Type B pancreatic cell (in vitro differentiated cells): ENCODE measurements at regions not wholly inside any gene's neighbourhood (a gene's known extent, or its start where the extent isn't known, plus 50 kb on each side); places are given as distances from the start of the nearest gene placed in this dataset.
A peak's percentile ranks its signal among the peaks of the same experiment; 100 is the strongest.

Experiments used
- DNase-seq: peaks from one replicate; pipeline ENCODE4 v3.0.0; 2021; ENCODE audit warnings: mixed read lengths; ENCODE audit not compliant: unreplicated experiment; ENCODE audit errors: extremely low spot score
- H3K27ac Mint-ChIP-seq: 2 replicates; pipeline ENCODE4 v1.8.0; 2021; ENCODE audit warnings: mild to moderate bottlenecking, mixed read lengths
- H3K27me3 Mint-ChIP-seq: 2 replicates; pipeline ENCODE4 v1.8.0; 2021; ENCODE audit warnings: mixed read lengths
- H3K36me3 Mint-ChIP-seq: 2 replicates; pipeline ENCODE4 v1.8.0; 2021; ENCODE audit warnings: mixed read lengths
- H3K4me1 Mint-ChIP-seq: one replicate; pipeline ENCODE4 v1.8.0; 2021; ENCODE audit warnings: mixed read lengths; ENCODE audit not compliant: unreplicated experiment
- H3K4me3 Mint-ChIP-seq: 2 replicates; pipeline ENCODE4 v1.8.0; 2021; ENCODE audit warnings: mild to moderate bottlenecking, mixed read lengths
- H3K9me3 Mint-ChIP-seq: 2 replicates; pipeline ENCODE4 v1.8.0; 2021; ENCODE audit warnings: mixed read lengths
- TF ChIP-seq, protein P1 (sequence below): fragments of 200-600 bp; sonication (generic); conservative IDR thresholded peaks from 2 replicates; pipeline ENCODE4 v1.5.0; 2021; ENCODE audit warnings: antibody characterized with exemption, mild to moderate bottlenecking

DNA sequence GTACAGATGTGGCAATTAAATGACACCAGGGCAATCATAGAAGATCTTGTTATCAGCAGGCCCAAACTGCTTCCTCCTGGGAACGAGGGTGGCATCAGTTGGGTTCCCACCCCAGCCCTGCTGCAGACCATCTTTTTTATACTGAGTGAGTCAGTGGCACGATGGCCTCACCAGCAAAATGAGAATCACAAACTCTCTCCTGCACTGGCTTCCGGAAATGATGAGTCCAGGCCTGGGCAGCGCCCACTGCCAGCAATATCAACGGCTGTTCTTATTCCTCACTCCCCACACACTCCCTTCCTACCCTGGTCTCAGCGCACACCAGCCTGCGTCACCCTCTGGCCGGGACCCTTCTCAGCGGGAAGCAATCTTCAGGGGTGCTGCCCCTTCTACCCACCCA lies 340.3 kb downstream of the FOXL1 start:
- peaks cover 52% of the 10 kb centered on the region for H3K27me3 Mint-ChIP-seq
- no peak for DNase-seq
- peaks cover 14% of the 10 kb centered on the region for H3K4me1 Mint-ChIP-seq
- TF ChIP-seq, protein P1, sequence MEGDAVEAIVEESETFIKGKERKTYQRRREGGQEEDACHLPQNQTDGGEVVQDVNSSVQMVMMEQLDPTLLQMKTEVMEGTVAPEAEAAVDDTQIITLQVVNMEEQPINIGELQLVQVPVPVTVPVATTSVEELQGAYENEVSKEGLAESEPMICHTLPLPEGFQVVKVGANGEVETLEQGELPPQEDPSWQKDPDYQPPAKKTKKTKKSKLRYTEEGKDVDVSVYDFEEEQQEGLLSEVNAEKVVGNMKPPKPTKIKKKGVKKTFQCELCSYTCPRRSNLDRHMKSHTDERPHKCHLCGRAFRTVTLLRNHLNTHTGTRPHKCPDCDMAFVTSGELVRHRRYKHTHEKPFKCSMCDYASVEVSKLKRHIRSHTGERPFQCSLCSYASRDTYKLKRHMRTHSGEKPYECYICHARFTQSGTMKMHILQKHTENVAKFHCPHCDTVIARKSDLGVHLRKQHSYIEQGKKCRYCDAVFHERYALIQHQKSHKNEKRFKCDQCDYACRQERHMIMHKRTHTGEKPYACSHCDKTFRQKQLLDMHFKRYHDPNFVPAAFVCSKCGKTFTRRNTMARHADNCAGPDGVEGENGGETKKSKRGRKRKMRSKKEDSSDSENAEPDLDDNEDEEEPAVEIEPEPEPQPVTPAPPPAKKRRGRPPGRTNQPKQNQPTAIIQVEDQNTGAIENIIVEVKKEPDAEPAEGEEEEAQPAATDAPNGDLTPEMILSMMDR: no peak
- no peak overlapping the region for H3K4me3 Mint-ChIP-seq
- H3K9me3 Mint-ChIP-seq: peaks cover 4% of the 10 kb centered on the region
- peak overlapping the region; percentile 49 for H3K27ac Mint-ChIP-seq
- peaks cover 5% of the 10 kb centered on the region for H3K36me3 Mint-ChIP-seq

DNA sequence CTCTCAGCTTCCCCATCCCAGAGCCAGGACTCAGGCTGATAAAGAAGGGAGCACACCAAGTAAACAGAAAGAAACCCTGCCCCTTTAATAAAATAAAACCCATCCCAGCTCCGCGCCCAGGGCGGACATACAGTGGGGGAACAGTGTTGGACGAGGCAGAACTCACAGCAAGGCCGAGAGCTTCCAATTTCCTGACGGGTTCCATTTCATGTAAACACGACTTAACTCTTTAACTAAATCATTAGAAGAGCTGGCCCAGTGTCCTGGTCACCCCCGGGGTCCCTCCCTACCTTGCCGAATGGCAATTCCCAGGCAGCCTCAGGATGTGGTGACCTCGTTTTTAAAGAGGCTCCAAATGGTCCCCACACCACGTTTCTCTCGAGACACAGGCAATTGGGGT lies 340.7 kb downstream of the FOXL1 start:
- DNase-seq: no peak
- Mint-ChIP-seq H3K36me3 (peaks cover 5% of the 10 kb centered on the region), H3K27me3 (peaks cover 53% of the 10 kb centered on the region), H3K4me1 (peaks cover 14% of the 10 kb centered on the region), H3K9me3 (peaks cover 4% of the 10 kb centered on the region), H3K4me3 (no peak overlapping the region), H3K27ac (peak overlapping the region; percentile 49)
- TF ChIP-seq, protein P1: no peak

DNA sequence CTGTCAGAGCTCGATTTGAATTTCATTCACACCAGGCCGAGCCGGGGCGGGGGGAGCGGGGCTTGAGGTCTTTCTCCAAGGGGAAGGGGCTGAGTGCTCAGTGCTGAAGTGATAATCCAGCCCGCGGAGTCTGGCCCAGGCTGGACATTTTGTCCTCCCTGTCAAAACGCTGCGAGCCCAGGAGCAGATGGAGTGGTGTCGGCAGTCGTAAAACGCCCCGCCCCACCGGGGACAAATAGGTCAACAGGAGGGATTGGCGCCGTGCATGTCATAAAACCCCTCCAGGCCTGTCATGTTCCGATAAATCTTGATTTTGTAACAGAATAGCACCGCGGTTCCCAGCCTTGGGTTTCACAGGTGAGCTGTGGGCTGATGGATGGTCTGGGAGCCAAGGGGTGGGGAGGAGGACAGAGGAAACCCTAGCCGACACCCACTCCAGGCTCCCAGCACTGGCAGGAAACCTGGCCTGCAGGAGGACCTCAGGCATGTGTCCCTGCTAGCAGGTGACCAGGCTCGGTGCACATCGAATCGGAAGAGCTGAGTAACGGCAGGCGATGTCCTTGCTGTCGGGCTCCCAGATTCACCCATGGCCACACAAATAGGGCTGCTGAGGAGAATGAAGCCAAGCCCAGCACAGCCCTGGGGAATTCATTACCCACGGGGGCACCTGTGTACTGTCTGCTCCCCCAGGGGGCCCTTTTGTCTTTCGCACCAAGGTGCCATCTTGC lies 341.4 kb downstream of the FOXL1 start:
- peaks cover 5% of the 10 kb centered on the region for H3K36me3 Mint-ChIP-seq
- no peak for DNase-seq
- peaks cover 4% of the 10 kb centered on the region for H3K9me3 Mint-ChIP-seq
- peaks cover 58% of the 10 kb centered on the region for H3K27me3 Mint-ChIP-seq
- H3K27ac Mint-ChIP-seq: peak overlapping the region; percentile 49
- peaks cover 14% of the 10 kb centered on the region for H3K4me1 Mint-ChIP-seq
- H3K4me3 Mint-ChIP-seq: no peak overlapping the region
- TF ChIP-seq, protein P1: no peak

DNA sequence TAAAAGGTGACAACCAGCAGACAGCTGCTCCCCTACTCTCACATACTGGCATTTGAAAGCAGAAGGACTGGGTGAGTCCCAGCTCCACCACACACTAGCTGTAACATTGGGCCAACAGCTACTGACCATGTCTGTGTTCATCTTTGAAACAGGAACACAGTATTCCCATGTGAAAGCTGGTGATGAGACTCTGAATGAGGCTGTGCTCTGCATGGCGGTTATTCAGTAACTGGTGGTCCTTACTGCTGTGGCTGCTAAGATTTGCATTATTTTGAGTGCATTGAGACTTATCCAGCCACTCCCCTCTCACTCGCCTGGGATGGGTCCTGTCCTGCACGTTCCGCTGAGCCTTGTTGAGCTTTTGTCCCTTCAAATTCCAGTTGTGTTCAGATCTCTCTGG lies 342.9 kb downstream of the FOXL1 start:
- TF ChIP-seq, protein P1: no peak
- Mint-ChIP-seq H3K27ac (no peak overlapping the region), H3K9me3 (peaks cover 4% of the 10 kb centered on the region), H3K4me1 (peaks cover 18% of the 10 kb centered on the region), H3K27me3 (peaks cover 62% of the 10 kb centered on the region), H3K4me3 (no peak overlapping the region), H3K36me3 (peaks cover 5% of the 10 kb centered on the region)
- DNase-seq: no peak

DNA sequence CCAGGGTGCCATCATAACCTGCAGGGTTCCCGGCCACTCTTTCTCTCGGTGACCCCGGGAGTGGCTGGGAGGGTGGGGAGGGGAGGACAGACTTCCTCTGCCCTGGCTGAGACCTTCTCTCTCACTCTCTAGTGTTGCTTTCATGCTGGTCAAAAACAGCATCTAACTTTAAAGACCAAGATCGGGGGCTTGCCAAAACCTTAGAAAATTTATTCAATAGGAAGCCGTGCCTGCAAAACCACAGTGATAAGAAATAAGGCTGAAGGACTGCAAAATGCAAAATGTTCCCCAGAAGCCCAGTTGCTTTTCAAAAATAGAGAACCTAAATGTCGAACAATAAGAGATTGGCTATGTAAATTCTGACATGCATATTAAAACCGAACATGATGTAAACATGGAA lies 344.0 kb downstream of the FOXL1 start:
- TF ChIP-seq, protein P1: no peak
- Mint-ChIP-seq H3K27ac (no peak overlapping the region), H3K27me3 (peaks cover 59% of the 10 kb centered on the region), H3K9me3 (peaks cover 4% of the 10 kb centered on the region), H3K36me3 (peaks cover 5% of the 10 kb centered on the region), H3K4me1 (peaks cover 25% of the 10 kb centered on the region), H3K4me3 (no peak overlapping the region)
- DNase-seq: no peak
